HG02588 (cell line): ENCODE measurements at regions not wholly inside any gene's neighbourhood (a gene's known extent, or its start where the extent isn't known, plus 50 kb on each side); places are given as distances from the start of the nearest gene placed in this dataset.

Experiments
- ATAC-seq: cut with Tn5 transposase; IDR thresholded peaks from one replicate; pipeline ENCODE4 v1.9.1; 2021; ENCODE audit warnings: mild to moderate bottlenecking, moderate library complexity; ENCODE audit not compliant: unreplicated experiment

DNA sequence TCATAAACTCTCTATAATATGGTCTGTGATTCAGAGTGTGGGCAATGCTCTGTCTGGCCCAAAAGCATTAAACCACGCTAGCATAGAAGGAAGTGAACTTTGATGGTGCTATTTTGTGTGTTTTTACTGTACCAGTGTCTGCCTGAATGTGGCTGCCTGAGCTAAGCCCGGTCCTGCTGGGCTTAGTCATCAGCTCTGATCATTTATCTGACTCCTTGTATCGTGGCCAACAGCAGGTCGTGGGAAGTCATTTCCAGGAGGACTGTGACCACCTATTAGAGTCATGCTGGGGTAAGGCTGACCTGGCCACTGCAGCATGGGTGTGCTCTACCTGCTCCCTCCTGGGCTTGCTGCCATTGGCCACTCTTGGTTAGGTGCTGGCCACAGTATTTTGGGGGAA is 239.1 kb upstream of the CEP162 start:
- no peak for ATAC-seq

DNA sequence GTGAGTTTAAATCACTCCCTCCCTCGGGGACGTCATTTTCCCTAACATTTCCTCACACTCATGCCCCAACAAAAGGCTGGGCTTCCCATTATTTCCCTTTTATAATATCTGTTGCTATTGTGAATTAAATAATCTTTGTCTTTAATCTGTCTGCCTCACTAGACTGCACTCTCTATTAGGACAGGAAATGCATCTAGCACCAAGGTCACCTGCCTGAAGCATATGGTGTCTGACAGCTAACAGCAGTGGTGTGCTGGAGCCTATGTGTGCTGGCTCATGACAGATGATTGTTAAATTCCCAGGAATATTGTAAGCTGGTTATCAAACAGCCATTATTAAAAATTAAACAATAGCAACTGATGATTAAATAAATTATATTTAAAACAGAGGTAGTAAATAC is 237.0 kb upstream of the CEP162 start:
- no peak for ATAC-seq

DNA sequence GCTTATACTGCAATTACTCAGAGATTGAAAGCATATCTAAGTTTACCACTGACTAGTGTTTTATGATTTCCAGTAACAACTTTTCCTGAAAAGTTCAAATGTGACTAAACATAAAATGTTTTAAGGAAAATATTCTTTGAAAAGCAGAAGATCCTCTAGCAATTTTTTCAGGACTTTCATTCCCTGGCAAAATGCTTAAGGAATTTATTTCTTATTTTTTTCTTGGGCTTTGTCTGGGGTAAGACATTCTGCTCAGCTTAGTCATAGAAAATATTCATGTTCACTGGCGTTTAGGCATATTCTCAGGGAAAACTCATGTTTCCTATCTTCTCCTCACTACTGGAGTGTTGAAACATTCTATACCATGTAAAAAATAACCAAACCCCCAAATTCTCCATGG is 235.3 kb upstream of the CEP162 start:
- no peak for ATAC-seq

DNA sequence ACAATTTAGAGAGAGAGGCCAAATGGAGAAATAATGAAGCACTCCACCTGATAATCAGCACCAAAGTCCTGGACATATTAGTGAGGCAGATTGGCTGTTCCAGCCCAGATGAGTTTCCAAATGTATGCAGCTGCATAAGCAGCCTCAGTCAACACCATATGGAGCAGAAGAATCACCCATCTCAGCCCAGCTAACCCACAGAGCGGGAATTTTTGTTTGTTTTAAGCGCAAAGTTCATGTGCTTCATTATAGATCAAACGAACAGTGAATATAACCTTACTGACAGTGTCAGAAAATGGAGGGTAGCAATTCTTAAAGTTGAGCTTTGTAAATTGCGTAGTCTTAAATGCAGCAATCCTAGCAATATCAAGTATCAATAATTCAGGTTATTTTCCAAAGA is 234.0 kb upstream of the CEP162 start:
- ATAC-seq = no peak

DNA sequence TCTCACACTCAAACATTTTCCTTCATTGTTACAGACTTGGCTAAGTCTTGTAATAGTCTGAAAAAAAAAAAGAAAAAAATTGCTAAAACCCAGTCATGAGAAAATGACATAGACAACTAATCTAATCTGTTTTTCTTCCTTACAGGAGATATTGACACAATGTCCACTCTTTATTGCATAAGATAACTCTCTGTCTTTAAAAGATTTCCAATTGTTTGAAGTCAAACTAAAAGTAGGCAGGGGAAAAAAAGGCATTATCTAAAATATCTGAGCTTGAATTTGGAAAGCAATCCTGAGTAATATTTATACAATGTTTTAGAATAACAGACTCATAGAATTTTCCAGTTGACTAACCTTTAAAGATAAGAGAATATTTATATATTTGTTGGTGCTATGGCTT is 233.0 kb upstream of the CEP162 start:
- ATAC-seq = no peak

DNA sequence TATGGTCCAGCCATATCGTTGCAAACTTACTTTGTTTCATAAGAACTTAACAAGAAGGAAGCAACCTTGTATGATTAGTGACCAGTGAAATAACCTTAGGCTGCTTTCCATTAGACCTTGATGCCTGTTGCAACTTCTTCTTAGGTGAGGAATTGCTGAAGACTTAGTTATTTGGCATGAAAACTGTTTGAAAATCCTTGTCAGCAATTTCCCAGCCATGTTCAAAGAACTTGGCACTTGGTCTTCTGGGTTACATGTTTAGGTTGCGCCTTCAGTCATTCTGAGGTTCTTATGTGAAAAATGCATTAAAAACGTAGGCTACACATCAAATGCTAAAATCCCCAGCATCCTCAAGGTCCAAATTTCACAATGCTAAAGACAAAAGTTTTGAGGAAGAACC is 232.0 kb upstream of the CEP162 start:
- no peak for ATAC-seq

DNA sequence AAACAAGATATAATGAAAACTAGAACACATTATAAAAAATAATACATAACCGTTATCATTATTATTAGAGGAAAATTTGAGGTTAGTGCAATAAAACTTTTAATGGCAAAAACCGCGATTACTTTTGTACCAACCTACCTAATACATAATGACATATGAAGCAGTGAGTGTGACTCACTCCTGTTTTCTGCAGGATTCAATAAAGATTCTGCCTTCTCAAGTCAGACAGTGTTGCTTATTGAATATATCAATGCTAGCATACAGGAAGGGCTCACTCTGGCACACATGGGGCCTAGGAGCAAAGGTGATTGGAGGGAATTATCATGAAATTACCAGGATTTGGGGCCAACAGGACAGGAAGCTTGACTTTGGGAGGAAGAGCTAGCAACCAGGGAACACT is 230.8 kb upstream of the CEP162 start:
- ATAC-seq = no peak

DNA sequence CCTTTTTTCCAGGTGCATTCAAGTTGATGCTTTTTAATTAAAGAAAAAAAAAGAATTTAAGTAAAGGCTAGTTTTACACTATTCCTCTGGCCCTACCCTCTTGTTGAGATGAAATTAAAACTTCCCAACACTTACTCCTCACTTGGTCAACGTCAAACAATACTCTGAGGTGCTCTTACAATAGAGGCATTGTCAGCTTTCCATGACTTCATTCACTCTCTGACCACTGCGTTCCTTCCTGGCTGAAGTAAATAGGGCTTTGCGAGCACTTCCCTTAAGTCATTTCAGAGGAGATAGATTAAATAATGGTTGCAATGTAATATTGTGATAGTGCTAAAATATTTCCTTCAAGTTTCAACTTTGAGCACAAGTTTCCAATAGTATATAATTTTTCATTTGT is 229.8 kb upstream of the CEP162 start:
- ATAC-seq = no peak

DNA sequence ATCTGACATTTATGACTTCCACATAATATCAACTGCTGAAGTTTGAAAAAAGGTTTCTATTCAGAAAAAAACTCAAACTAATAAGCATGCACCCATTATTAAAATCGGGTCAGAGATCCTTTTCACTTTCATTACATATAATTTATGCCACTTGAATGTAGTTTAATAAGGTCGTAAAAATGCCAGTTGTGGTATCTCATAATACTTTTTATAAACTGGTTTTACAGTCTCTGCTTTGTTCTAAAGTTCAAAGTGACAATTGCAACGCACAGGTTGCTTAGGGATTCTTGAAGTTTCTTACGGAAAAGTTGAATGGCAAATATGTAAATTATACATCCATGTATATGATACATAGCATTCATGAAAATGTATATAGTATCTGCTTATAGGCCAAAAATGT is 229.4 kb upstream of the CEP162 start:
- no peak for ATAC-seq

DNA sequence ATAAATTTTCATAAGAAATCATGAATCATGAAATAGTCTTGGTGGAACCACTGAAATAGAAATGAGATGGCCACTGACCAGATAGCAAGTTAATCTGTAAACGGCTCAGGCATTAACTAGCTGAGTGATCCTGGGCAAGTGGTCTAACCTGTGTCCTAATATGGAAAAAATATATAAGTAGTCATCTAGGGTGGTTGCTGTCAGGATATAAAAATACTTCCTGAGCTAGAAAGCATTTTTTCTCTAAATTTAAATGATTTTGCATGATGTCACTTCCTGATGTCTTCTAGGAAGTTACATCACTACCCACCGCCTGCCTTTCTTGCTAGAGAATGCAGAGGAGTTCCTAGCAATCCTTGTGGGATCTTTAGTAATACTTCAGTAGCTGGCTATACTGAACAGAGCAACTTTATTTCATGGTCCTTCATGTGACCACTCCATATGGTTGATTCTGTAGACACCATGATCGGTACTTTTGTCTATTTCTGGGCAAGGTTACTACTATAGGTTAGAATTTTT is 228.1 kb upstream of the CEP162 start:
- no peak for ATAC-seq

DNA sequence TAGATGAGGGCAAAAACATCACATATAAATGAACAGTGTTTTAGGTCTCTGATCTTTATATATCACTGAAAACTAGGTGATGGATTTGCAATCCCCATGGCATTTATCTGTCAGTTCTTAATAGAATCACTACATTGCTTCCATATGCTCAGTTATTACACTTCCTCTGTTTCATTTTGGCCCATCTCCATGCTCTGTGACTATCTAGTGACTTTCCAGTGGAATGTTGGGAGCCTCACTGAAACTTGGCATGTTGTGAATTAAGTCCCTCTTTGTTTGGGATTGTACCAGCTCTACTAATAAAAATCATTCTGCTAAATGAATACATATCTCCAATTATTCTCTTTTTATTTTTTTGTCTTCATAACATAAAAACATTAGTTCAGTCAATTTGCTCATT is 226.1 kb upstream of the CEP162 start:
- ATAC-seq = no peak

DNA sequence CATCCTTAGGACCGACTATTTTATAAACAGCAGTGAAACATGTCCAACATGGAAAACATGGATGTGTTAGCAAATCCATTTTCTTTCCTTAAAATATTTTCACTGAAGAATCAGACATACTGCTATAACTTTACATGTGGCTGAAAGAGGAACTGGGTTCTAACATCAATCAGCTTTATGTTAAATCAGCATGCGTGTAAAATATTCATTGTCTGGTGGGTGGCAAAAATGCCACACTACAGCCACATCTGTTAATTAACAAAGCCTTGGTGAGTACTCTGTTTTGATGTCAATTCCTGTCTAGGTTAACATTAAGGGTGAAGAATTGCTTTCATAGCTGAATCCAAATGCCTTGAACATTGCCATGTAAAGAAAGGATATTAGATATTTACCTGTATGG is 222.6 kb upstream of the CEP162 start:
- ATAC-seq = no peak

DNA sequence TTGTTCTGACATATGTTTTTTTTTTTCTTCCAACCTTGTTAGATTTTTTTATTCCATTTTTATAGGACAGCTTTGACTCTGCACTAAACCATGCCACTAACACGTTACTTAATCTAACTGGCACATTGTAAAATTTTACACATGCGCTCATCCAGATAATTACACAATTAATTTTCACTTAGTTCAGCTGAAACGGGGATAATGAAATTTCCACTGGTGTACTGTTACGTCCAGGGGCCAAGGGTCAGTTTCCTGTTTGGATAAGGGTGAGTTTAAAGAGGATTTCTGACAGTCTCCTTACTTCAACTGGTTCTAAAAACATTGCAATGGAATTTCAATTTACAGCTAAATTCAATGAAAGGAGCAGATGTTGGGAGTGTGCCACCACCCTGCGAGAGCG is 221.8 kb upstream of the CEP162 start:
- ATAC-seq = no peak

DNA sequence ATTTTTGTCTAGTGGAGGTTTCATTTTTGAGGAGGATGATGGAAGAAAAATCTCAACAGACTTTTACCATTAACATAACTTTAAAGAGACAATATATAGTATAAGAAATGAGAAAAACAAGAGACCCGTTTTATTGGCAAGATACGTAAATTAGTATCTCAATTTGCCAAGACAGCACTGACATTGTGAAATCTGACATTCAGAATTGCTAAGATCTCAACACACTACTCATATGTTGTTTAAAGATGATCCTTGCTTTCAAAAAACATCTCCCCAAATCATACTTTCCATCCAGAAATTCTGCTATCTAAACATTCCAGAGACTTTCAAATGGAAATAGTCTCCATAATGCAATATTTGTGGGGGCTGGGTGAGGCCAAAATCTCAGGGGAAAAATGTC is 220.9 kb upstream of the CEP162 start:
- no peak for ATAC-seq

DNA sequence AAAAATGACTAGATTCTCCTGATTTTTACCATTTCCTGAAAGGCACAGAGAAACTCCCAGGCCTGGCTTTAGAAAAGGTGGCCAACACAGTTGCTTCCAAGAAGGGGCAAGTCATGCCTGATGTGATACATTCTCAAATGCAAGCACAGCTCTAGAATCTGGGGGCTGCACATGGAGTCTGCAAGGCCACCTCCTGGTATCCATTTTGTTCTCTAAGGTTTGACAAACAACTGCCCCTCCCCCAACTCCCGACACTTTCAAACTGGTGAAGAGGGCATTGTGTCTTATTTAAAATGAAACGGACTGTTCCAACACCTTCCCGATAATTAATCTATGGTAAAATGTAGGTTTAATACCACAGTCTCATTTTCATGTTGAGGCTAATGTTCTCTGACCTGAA is 220.2 kb upstream of the CEP162 start:
- no peak for ATAC-seq

DNA sequence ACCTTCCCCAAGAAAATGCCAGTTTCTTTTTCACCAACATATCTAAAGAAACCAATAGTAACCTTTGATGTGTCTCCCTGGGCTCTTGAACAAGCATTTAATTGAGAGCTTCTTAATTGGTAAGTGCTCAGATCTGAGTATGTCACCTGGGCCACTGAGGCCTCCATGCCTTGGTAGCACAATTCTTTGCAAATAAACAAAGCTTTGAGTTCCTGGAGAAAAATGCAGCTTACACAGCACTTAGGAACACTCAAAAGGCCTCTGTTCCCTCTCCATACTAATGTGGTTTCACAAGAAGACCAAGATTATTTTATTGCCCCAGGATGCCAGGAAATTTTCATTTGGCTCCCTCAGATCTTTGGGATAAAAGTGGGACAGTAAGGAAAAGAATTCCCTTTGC is 217.6 kb upstream of the CEP162 start:
- no peak for ATAC-seq

DNA sequence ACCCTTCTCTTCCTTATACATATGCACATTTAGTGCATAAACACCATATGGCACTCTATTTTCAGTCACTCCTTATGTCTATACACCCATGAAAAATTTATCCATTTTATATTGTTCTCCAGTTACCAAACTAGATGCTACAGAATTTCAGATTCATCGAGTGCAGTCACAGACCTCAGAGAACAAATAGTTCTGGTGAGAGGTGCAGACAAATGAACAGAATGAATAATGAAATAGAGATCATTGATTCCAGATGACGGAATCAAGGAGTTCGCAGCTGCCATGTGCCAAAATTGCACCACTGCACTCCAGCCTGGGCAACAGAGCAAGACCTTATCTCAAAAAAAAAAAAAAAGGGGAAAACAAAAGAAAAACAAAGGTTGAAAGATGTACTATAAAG is 214.8 kb upstream of the CEP162 start:
- ATAC-seq = no peak

DNA sequence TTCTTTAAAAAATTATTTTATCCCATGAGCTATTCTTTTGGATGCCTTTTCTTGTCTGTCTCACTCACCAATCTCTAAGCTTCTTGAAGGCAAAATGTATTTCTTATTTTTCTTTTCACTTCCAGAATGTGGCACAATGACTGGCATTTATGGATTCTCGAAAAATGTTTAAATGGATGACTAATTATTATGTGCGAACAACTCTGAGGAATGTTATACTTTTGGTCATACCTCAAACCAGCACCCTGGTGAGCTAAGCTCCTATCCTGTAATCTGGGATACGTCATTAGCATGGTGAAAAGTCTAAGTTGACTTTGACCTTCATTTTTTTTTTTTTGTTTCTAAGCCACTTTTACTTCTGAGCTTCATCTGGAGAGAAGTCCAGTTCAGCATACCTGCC is 214.0 kb upstream of the CEP162 start:
- no peak for ATAC-seq

DNA sequence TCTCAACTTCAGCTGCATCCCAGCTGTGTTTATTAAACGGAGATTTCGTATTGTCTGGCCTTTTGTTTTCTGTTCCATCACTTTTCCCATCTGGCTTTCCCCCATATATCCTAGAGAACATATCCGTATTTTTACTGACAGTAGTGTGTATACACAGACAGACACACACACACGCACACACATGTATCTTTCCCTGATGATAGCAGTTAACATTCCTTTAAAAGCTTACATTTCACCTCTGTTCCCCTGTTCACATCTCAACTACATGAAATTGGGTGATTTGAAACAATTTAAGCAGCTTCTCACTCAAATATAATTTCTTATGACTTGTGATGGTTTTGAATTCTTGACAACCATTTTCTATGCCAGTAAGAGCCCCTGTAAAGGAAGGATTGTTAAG is 207.1 kb upstream of the CEP162 start:
- ATAC-seq = no peak

DNA sequence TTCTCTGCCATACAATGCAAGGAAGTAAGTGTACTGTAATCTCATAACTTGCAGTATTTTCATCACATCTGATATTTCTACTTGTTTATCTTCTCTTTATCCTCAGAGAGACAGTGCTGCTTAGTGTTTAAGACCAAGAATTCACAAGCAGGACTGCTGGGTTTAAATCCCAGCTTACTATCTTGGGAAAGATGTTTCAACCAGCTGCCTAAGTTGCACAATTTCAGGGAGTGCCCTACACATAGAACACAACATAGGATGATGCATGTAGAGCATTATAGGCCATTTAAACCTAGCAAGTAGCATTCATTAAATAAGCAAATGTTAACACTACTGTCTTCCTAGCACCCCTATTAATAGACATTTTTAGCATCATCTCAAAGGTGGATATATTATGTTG is 205.2 kb upstream of the CEP162 start:
- no peak for ATAC-seq

DNA sequence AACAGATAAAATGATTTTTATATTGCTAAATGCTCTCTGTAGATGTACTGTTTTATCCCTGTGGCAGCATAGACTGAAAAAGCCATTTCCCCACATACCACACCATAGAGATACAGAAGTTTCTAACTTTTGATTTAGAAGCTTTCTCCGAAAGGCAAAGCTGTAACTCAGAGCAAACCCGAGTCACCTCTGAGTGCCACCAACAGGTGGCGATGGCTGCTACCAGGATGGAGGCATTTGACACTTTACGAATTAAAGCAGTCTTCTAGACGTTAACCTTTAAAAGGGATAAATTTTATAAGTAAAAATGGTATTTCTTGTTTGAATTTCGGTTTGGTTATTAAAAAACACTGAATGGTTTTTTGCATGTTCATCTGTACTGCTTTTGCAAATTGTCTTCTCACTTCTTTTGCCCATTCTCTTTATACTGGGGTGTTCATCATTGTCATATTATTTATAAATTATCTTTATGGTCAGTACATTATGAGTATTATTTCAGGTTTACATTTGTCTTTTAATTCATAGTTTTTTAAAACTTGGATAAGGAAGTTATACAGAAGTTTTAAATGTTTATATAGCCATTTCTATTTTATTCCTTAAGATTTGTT is 201.0 kb upstream of the CEP162 start:
- ATAC-seq = peak; percentile 50

DNA sequence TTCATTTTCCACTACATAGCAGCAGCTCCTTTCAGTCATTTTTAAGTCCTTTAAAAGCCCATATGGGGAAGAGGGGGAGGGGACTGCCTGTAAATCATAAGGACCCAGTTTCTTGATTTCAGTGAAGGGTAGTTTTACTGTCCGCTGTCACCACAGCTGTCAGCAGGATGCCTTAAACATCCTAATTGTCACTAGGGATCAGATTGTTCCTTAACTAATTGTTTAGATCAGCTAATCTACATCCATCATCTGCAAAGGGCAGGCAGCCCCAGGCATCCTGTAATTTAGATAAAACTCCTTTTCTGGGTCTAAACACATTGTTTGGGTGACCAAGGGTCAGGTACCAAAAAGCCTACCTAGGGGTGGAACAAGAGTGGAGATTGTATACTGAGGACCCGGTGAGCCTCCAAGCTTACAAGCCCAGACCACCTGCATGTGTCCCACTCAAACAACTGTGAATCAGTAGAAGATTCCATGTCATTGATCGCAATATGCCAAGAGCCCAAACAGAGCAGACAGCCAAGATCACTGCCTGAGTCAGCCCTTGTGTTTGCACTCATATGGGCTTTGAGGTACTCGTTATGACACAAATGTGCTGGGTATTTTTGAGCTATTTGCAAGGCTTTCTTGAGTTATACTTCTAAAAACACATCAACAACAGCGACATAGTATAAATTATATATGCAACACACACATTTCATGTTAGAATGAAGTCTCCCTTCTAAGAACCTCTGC is 198.7 kb upstream of the CEP162 start:
- no peak for ATAC-seq

DNA sequence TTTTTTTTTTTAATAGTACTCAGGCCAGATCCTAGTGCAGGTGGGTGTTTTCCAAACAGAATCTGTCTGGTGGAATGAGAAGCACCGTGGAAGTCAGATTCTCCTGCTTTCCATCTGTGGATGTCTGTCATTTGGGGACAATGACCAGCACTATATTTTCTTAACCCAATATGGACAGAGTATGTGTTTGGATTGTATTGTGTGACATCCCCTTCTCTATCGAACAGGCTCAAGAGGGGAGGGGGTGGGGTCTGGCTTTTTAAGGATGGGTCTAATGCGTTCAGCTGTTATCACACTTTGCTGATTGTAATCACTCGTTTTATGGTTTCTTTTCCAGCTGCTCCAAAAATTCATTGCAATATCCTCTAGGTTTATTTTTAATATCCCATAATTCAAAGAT is 197.5 kb upstream of the CEP162 start:
- no peak for ATAC-seq
